GM23338 (cell line): ENCODE measurements at regions not wholly inside any gene's neighbourhood (a gene's known extent, or its start where the extent isn't known, plus 50 kb on each side); places are given as distances from the start of the nearest gene placed in this dataset.

Experiments
- ATAC-seq: fragments of 200-7000 bp; cut with Tn5 transposase; 3 replicates; pipeline ENCODE4 v1.9.1; 2020
- DNase-seq: peaks from one replicate; pipeline ENCODE4 v3.0.0-alpha.2; 2015; ENCODE audit warnings: low spot score
- H2AFZ ChIP-seq: fragments of 200-600 bp; sonication (generic); 2 replicates; pipeline ENCODE4 v1.8.0; 2016; ENCODE audit warnings: antibody characterized with exemption, mild to moderate bottlenecking, moderate library complexity
- H3F3A ChIP-seq: fragments of 200-600 bp; sonication (generic); replicated peaks from 2 replicates; pipeline ENCODE4 v1.8.0; 2017; ENCODE audit warnings: antibody characterized with exemption, mixed run types, low read depth
- H3K27ac ChIP-seq: fragments of 200-600 bp; sonication (generic); 2 replicates; pipeline ENCODE4 v1.6.1; 2016; ENCODE audit warnings: low read depth
- H3K27me3 ChIP-seq: fragments of 200-600 bp; sonication (generic); 2 replicates; pipeline ENCODE4 v1.8.0; 2016; ENCODE audit warnings: mild to moderate bottlenecking, mixed run types, moderate library complexity; ENCODE audit not compliant: insufficient read depth
- H3K36me3 ChIP-seq: fragments of 200-600 bp; sonication (generic); 2 replicates; pipeline ENCODE4 v1.8.0; 2016; ENCODE audit warnings: mild to moderate bottlenecking; ENCODE audit not compliant: insufficient read depth
- H3K4me1 ChIP-seq: fragments of 200-600 bp; sonication (generic); 2 replicates; pipeline ENCODE4 v1.8.0; 2016; ENCODE audit warnings: mild to moderate bottlenecking, moderate library complexity; ENCODE audit not compliant: insufficient read depth
- H3K4me2 ChIP-seq: fragments of 200-600 bp; sonication (generic); 2 replicates; pipeline ENCODE4 v1.7.1; 2017; ENCODE audit warnings: mixed run types
- H3K4me3 ChIP-seq: fragments of 200-600 bp; sonication (generic); 2 replicates; pipeline ENCODE4 v1.6.1; 2016; ENCODE audit warnings: mixed run types
- H3K79me2 ChIP-seq: fragments of 200-600 bp; sonication (generic); replicated peaks from 2 replicates; pipeline ENCODE4 v1.8.0; 2017; ENCODE audit warnings: mild to moderate bottlenecking; ENCODE audit not compliant: insufficient read depth
- H3K9me2 ChIP-seq: fragments of 200-600 bp; sonication (generic); 2 replicates; pipeline ENCODE4 v1.8.0; 2017; ENCODE audit not compliant: insufficient read depth
- H4K20me1 ChIP-seq: fragments of 200-600 bp; sonication (generic); replicated peaks from 2 replicates; pipeline ENCODE4 v1.8.0; 2017; ENCODE audit warnings: mild to moderate bottlenecking; ENCODE audit not compliant: insufficient read depth
- H3K27ac Mint-ChIP-seq: 2 replicates; pipeline ENCODE4 v1.8.0; 2020; ENCODE audit warnings: inconsistent platforms, mild to moderate bottlenecking, moderate library complexity, mixed read lengths
- H3K27me3 Mint-ChIP-seq: 3 replicates; pipeline ENCODE4 v1.8.0; 2022; ENCODE audit warnings: low read depth, mild to moderate bottlenecking, moderate library complexity, mixed read lengths, inconsistent platforms; ENCODE audit not compliant: insufficient read depth, poor library complexity
- H3K36me3 Mint-ChIP-seq: 3 replicates; pipeline ENCODE4 v1.8.0; 2021; ENCODE audit warnings: low read depth, mild to moderate bottlenecking, inconsistent platforms, moderate library complexity, mixed read lengths
- H3K4me1 Mint-ChIP-seq: 3 replicates; pipeline ENCODE4 v1.8.0; 2020; ENCODE audit warnings: mild to moderate bottlenecking, inconsistent platforms, mixed read lengths
- H3K4me3 Mint-ChIP-seq: 3 replicates; pipeline ENCODE4 v1.8.0; 2021; ENCODE audit warnings: moderate library complexity, mild to moderate bottlenecking, inconsistent platforms, mixed read lengths
- H3K9me3 Mint-ChIP-seq: 3 replicates; pipeline ENCODE4 v1.8.0; 2020; ENCODE audit warnings: moderate library complexity, mild to moderate bottlenecking, inconsistent platforms, mixed read lengths
- CREB1 ChIP-seq: fragments of 250-450 bp; sonication (Bioruptor Pico); IDR thresholded peaks from 2 replicates; pipeline ENCODE4 v1.5.0; 2020; ENCODE audit warnings: low read depth, mild to moderate bottlenecking, moderate library complexity
- CTCF ChIP-seq, 2 experiments: fragments of 200-600 bp in 1 of 2; sonication (generic) in 1 of 2; conservative IDR thresholded peaks; 2 replicates each; pipeline versions ENCODE4 v1.5.1 to v1.6.1; 2016 to 2017; ENCODE audit warnings: antibody characterized with exemption in 2 of 2, low read depth in 2 of 2, mild to moderate bottlenecking in 2 of 2, moderate library complexity in 1 of 2
- ETS1 ChIP-seq: IDR thresholded peaks from 2 replicates; pipeline ENCODE4 v1.6.1; 2016; ENCODE audit warnings: antibody characterized with exemption
- EZH2 ChIP-seq: fragments of 200-600 bp; sonication (generic); IDR thresholded peaks from one replicate; pipeline ENCODE4 v1.8.0; 2017; ENCODE audit warnings: antibody characterized with exemption, mild to moderate bottlenecking, low read depth; ENCODE audit not compliant: unreplicated experiment
- EZH2phosphoT487 ChIP-seq: fragments of 200-600 bp; sonication (generic); IDR thresholded peaks from one replicate; pipeline ENCODE4 v1.8.1; 2018; ENCODE audit warnings: antibody characterized with exemption; ENCODE audit not compliant: unreplicated experiment
- JUNB ChIP-seq: IDR thresholded peaks from one replicate; pipeline ENCODE4 v1.6.1; 2016; ENCODE audit warnings: antibody characterized with exemption; ENCODE audit not compliant: unreplicated experiment
- NANOG ChIP-seq: IDR thresholded peaks from 2 replicates; pipeline ENCODE4 v1.6.1; 2016; ENCODE audit warnings: antibody characterized with exemption, borderline replicate concordance
- POLR2AphosphoS5 ChIP-seq: IDR thresholded peaks from 2 replicates; pipeline ENCODE4 v1.6.1; 2016; ENCODE audit warnings: antibody characterized with exemption, low read depth
- REST ChIP-seq: IDR thresholded peaks from one replicate; pipeline ENCODE4 v1.6.1; 2018; ENCODE audit warnings: antibody characterized with exemption; ENCODE audit not compliant: unreplicated experiment
- STAT1 ChIP-seq: IDR thresholded peaks from one replicate; pipeline ENCODE4 v1.6.1; 2016; ENCODE audit warnings: antibody characterized with exemption; ENCODE audit not compliant: unreplicated experiment
- ZNF114 ChIP-seq: fragments of 250-450 bp; sonication (Bioruptor Pico); IDR thresholded peaks from 2 replicates; pipeline ENCODE4 v1.5.0; 2020; ENCODE audit warnings: mild to moderate bottlenecking, moderate library complexity
- ZNF331 ChIP-seq: fragments of 250-450 bp; sonication (Bioruptor Pico); IDR thresholded peaks from 2 replicates; pipeline ENCODE4 v1.5.0; 2020; ENCODE audit warnings: low read depth, mild to moderate bottlenecking, moderate library complexity
- ZNF462 ChIP-seq: fragments of 250-450 bp; sonication (Bioruptor Pico); IDR thresholded peaks from 2 replicates; pipeline ENCODE4 v1.5.0; 2020; ENCODE audit warnings: mild to moderate bottlenecking, moderate library complexity

GRCh38 chr1:19021845-19022244 lies 65.4 kb upstream of the IFFO2 start:
- Histone ChIP-seq H3K36me3 (no peaks in the 10 kb centered on the region), H2AFZ (no peak overlapping the region), H3K4me3 (no peak overlapping the region), H3F3A (no peaks in the 10 kb centered on the region), H3K4me1 (no peaks in the 10 kb centered on the region), H3K27me3 (no peaks in the 10 kb centered on the region), H3K27ac (no peak overlapping the region), H3K4me2 (no peak overlapping the region), H3K9me2 (no peaks in the 10 kb centered on the region), H3K79me2 (no peaks in the 10 kb centered on the region), H4K20me1 (no peaks in the 10 kb centered on the region)
- no peak for ATAC-seq
- Mint-ChIP-seq H3K4me3 (no peak overlapping the region), H3K4me1 (no peaks in the 10 kb centered on the region), H3K36me3 (no peaks in the 10 kb centered on the region), H3K27ac (no peak overlapping the region), H3K27me3 (no peaks in the 10 kb centered on the region), H3K9me3 (no peaks in the 10 kb centered on the region; the same call in 2 of the 3 replicates)
- TF ChIP-seq ZNF462 (CRISPR knock-in tag), result no peak
- no peak for TF ChIP-seq EZH2
- no peak for TF ChIP-seq NANOG
- TF ChIP-seq EZH2phosphoT487, result no peak
- TF ChIP-seq ZNF331 (CRISPR knock-in tag), result no peak
- no peak for TF ChIP-seq STAT1
- TF ChIP-seq ETS1, result no peak
- no peak for TF ChIP-seq JUNB
- no peak for TF ChIP-seq POLR2AphosphoS5
- TF ChIP-seq CTCF (conservative IDR thresholded peaks at IDR 0.05; ENCODE audit: low read depth in 2 of 2), result no peak
- TF ChIP-seq ZNF114 (CRISPR knock-in tag), result no peak
- TF ChIP-seq REST, result no peak
- no peak for TF ChIP-seq CREB1 (CRISPR knock-in tag)
- no peak for DNase-seq
